ENCODE measurements at regions not wholly inside any gene's neighbourhood (a gene's known extent, or its start where the extent isn't known, plus 50 kb on each side); places are given as distances from the start of the nearest gene placed in this dataset.
"Not testable (repeated sequence)": the region's sequence is repeated elsewhere in the genome, so short reads cannot be mapped to it uniquely, and the experiment has no call there.

DNA sequence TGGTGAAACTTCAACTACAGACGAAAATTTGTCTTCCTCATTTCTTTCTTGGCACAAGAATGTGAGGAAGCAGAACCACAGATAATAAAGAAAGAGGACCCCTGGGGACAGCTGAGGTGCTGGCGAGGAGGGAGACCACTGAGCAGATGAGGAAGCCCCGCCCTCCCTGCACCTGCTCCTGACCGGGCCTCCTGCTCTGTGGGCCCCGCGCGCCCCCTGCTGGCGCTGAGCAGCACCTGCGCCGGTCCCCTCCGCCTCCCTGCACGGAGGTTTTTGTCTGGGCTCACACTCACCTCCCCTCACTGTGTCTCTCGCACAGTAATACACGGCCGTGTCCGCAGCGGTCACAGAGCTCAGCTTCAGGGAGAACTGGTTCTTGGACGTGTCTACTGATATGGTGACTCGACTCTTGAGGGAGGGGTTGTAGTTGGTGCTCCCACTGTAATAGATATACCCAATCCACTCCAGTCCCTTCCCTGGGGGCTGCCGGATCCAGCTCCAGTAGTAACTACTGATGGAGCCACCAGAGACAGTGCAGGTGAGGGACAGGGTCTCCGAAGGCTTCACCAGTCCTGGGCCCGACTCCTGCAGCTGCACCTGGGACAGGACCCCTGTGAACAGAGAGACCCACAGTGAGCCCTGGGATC, 1100.7 kb downstream of the TMEM121 start:
- H3K9me3 ChIP-seq; H3K4me1 ChIP-seq; intact Hi-C loops (cut with DNase I); H3K4me3 ChIP-seq; ATAC-seq; H3K36me3 ChIP-seq; H3K27ac ChIP-seq: not testable (repeated sequence)
- H3K27me3 ChIP-seq (ENCODE audit: low read depth) = peaks cover 14% of the 10 kb centered on the region
- DNase-seq = peak; percentile 82
- TF ChIP-seq, protein P1, sequence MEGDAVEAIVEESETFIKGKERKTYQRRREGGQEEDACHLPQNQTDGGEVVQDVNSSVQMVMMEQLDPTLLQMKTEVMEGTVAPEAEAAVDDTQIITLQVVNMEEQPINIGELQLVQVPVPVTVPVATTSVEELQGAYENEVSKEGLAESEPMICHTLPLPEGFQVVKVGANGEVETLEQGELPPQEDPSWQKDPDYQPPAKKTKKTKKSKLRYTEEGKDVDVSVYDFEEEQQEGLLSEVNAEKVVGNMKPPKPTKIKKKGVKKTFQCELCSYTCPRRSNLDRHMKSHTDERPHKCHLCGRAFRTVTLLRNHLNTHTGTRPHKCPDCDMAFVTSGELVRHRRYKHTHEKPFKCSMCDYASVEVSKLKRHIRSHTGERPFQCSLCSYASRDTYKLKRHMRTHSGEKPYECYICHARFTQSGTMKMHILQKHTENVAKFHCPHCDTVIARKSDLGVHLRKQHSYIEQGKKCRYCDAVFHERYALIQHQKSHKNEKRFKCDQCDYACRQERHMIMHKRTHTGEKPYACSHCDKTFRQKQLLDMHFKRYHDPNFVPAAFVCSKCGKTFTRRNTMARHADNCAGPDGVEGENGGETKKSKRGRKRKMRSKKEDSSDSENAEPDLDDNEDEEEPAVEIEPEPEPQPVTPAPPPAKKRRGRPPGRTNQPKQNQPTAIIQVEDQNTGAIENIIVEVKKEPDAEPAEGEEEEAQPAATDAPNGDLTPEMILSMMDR (IDR thresholded peaks at IDR 0.05) = peak; percentile 59

DNA sequence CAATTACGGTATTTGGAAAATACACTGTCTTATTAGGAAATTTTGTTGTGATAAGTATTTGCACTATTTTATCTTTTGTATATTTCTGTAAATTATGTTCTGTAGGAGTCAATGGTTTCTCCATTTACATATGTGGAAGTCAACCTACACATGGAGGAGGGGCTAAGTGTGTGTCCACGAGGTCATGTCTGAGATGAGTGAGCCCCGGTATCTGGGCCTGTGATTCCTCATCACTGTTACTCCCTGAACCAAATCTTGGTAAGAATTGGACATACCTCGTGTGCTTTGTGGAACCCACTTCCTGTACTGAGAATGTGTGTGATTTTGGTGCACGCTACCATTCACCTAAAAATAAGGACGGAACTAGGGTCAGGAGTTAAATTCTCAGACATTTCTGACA, 1105.5 kb downstream of the TMEM121 start:
- H3K27me3 ChIP-seq (ENCODE audit: low read depth) = no peaks in the 10 kb centered on the region
- H3K36me3 ChIP-seq = no peaks in the 10 kb centered on the region
- ATAC-seq (no peak), DNase-seq (no peak)
- H3K4me1 ChIP-seq = no peaks in the 10 kb centered on the region
- TF ChIP-seq, protein P1 (IDR thresholded peaks at IDR 0.05) = no peak
- no peak overlapping the region for H3K4me3 ChIP-seq
- intact Hi-C loops (cut with DNase I) = no loop called here
- H3K27ac ChIP-seq = no peak overlapping the region
- H3K9me3 ChIP-seq = no peaks in the 10 kb centered on the region

DNA sequence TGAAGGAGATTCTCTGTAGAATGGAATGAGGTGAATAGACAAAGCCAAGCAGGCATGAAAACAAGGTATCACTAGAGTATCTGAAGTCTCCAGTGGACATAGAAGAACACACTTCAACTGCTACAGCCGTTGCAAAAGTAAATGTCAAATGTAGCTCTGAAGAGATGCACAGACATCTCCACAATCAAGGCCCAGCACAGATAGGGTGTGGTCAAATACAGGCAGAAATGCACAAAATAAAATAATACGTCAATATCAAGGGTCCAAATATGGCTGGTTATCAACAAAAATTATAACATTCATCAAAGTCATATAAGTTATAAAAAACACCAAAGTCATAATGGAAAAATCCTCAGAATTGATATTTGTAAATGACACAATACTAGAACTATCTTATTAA, 1107.3 kb downstream of the TMEM121 start:
- DNase-seq (no peak), ATAC-seq (no peak)
- Histone ChIP-seq H3K27ac (no peak overlapping the region), H3K36me3 (no peaks in the 10 kb centered on the region), H3K9me3 (no peaks in the 10 kb centered on the region), H3K4me1 (no peaks in the 10 kb centered on the region), H3K27me3 (ENCODE audit: low read depth) (no peaks in the 10 kb centered on the region), H3K4me3 (no peak overlapping the region)
- TF ChIP-seq, protein P1 (IDR thresholded peaks at IDR 0.05) = no peak
- intact Hi-C loops (cut with DNase I) = no loop called here

DNA sequence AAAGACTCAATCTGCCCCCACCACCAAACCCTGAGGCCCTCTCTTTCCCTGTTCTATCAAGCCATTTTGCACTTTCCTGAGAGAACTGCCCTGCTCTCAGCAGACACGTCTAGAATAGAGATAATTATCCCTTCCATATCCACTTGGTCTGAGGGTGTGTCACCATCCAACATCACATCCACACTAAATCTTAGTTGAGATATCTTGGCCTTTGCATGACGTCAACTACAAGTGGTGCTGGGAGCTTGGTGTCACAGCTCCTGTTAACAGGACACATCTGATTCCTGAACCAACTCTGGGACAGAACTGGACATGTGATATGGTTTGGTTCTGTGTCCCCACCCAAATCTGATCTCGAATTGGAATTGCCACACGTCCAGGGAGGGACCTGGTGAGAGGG, 1109.2 kb downstream of the TMEM121 start:
- intact Hi-C loops (cut with DNase I) = no loop called here
- Histone ChIP-seq H3K27ac (no peak overlapping the region), H3K9me3 (no peaks in the 10 kb centered on the region), H3K27me3 (ENCODE audit: low read depth) (no peaks in the 10 kb centered on the region), H3K36me3 (no peaks in the 10 kb centered on the region), H3K4me1 (no peaks in the 10 kb centered on the region), H3K4me3 (no peak overlapping the region)
- ATAC-seq (no peak), DNase-seq (no peak)
- TF ChIP-seq, protein P1 (IDR thresholded peaks at IDR 0.05) = no peak

DNA sequence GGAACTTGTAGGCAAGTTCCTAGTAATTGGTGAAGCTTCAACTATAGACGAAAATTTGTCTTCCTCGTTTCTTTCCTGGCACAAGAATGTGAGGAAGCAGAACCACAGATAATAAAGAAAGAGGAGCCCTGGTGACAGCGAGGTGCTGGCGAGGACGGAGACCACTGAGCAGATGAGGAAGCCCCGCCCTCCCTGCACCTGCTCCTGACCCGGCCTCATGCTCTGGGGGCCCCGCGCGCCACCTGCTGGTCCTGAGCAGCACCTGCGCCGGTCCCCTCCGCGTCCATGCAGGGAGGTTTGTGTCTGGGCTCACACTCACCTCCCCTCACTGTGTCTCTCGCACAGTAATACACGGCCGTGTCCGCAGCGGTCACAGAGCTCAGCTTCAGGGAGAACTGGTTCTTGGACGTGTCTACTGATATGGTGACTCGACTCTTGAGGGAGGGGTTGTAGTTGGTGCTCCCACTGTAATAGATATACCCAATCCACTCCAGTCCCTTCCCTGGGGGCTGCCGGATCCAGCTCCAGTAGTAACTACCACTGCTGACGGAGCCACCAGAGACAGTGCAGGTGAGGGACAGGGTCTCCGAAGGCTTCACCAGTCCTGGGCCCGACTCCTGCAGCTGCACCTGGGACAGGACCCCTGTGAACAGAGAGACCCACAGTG, 1112.5 kb downstream of the TMEM121 start:
- H3K9me3 ChIP-seq; H3K4me3 ChIP-seq; intact Hi-C loops (cut with DNase I); H3K27me3 ChIP-seq (ENCODE audit: low read depth); ATAC-seq; H3K36me3 ChIP-seq; H3K27ac ChIP-seq; H3K4me1 ChIP-seq: not testable (repeated sequence)
- peak; percentile 49 for DNase-seq
- TF ChIP-seq, protein P1 (IDR thresholded peaks at IDR 0.05) = peak; percentile 15

Data from lower lobe of right lung (tissue), 2 donors.